ENCODE measurements at regions not wholly inside any gene's neighbourhood (a gene's known extent, or its start where the extent isn't known, plus 50 kb on each side); places are given as distances from the start of the nearest gene placed in this dataset.
"Not testable (repeated sequence)": the region's sequence is repeated elsewhere in the genome, so short reads cannot be mapped to it uniquely, and the experiment has no call there.

- TF ChIP-seq, protein P1, sequence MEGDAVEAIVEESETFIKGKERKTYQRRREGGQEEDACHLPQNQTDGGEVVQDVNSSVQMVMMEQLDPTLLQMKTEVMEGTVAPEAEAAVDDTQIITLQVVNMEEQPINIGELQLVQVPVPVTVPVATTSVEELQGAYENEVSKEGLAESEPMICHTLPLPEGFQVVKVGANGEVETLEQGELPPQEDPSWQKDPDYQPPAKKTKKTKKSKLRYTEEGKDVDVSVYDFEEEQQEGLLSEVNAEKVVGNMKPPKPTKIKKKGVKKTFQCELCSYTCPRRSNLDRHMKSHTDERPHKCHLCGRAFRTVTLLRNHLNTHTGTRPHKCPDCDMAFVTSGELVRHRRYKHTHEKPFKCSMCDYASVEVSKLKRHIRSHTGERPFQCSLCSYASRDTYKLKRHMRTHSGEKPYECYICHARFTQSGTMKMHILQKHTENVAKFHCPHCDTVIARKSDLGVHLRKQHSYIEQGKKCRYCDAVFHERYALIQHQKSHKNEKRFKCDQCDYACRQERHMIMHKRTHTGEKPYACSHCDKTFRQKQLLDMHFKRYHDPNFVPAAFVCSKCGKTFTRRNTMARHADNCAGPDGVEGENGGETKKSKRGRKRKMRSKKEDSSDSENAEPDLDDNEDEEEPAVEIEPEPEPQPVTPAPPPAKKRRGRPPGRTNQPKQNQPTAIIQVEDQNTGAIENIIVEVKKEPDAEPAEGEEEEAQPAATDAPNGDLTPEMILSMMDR (IDR thresholded peaks at IDR 0.05): not testable (repeated sequence)
- TF ChIP-seq POLR2A (IDR thresholded peaks at IDR 0.05): not testable (repeated sequence)
Observed at GRCh38 chrX:150231368-150231767, 131.7 kb upstream of the MAMLD1 start.
